OCI-LY1 (cell line): ENCODE measurements at regions not wholly inside any gene's neighbourhood (a gene's known extent, or its start where the extent isn't known, plus 50 kb on each side); places are given as distances from the start of the nearest gene placed in this dataset.

Experiments
- H2AFZ ChIP-seq: fragments of 200-600 bp; sonication (generic), shearing (Covaris generic); 2 replicates; pipeline ENCODE4 v1.6.0; 2014; ENCODE audit warnings: antibody characterized with exemption, mild to moderate bottlenecking, low read length
- H3F3A ChIP-seq: fragments of 200-600 bp; sonication (generic), shearing (Covaris generic); 2 replicates; pipeline ENCODE4 v1.6.0; 2014; ENCODE audit warnings: mild to moderate bottlenecking, antibody characterized with exemption, low read length, moderate library complexity; ENCODE audit not compliant: insufficient read depth
- H3K27ac ChIP-seq: fragments of 200-600 bp; sonication (generic); 2 replicates; pipeline ENCODE4 v1.5.1; 2014; ENCODE audit warnings: low read length, mixed run types, mild to moderate bottlenecking, low read depth; ENCODE audit not compliant: poor library complexity, severe bottlenecking
- H3K27me3 ChIP-seq: fragments of 200-600 bp; sonication (generic); 2 replicates; pipeline ENCODE4 v1.6.0; 2014; ENCODE audit warnings: antibody characterized with exemption, mild to moderate bottlenecking, low read length, moderate library complexity; ENCODE audit not compliant: insufficient read depth
- H3K36me3 ChIP-seq: fragments of 200-600 bp; sonication (generic); 2 replicates; pipeline ENCODE4 v1.6.1; 2014; ENCODE audit warnings: mild to moderate bottlenecking, antibody characterized with exemption, low read length, moderate library complexity, mixed read lengths; ENCODE audit not compliant: insufficient read depth
- H3K4me1 ChIP-seq: fragments of 200-600 bp; sonication (generic); 2 replicates; pipeline ENCODE4 v1.5.1; 2014; ENCODE audit warnings: mild to moderate bottlenecking, low read length, moderate library complexity; ENCODE audit not compliant: insufficient read depth, severe bottlenecking
- H3K4me2 ChIP-seq: fragments of 200-600 bp; sonication (generic), shearing (Covaris generic); 2 replicates; pipeline ENCODE4 v1.6.1; 2014; ENCODE audit warnings: low read length
- H3K4me3 ChIP-seq: fragments of 200-600 bp; sonication (generic); 2 replicates; pipeline ENCODE4 v1.5.1; 2014; ENCODE audit warnings: low read length, low read depth, mild to moderate bottlenecking, mixed read lengths; ENCODE audit not compliant: poor library complexity, severe bottlenecking
- H3K79me2 ChIP-seq: fragments of 200-600 bp; shearing (Covaris generic); 2 replicates; pipeline ENCODE4 v1.6.1; 2016; ENCODE audit warnings: mixed run types, low read length, mixed read lengths; ENCODE audit not compliant: insufficient read depth
- H3K9ac ChIP-seq: fragments of 200-600 bp; sonication (generic), shearing (Covaris generic); 2 replicates; pipeline ENCODE4 v1.6.1; 2014; ENCODE audit warnings: mild to moderate bottlenecking, low read length, mixed read lengths
- H3K9me2 ChIP-seq: fragments of 200-600 bp; sonication (generic), shearing (Covaris generic); 2 replicates; pipeline ENCODE4 v1.6.1; 2014; ENCODE audit warnings: low read depth, mild to moderate bottlenecking, low read length, mixed read lengths
- H3K9me3 ChIP-seq: fragments of 200-600 bp; shearing (Covaris generic); 2 replicates; pipeline ENCODE4 v1.6.1; 2014; ENCODE audit warnings: low read length, mixed read lengths
- H4K20me1 ChIP-seq: fragments of 200-600 bp; sonication (generic), shearing (Covaris generic); 2 replicates; pipeline ENCODE4 v1.6.0; 2016; ENCODE audit warnings: mild to moderate bottlenecking, low read length; ENCODE audit not compliant: insufficient read depth
- EZH2 ChIP-seq: fragments of 200-600 bp; sonication (generic), shearing (Covaris generic); IDR thresholded peaks from 2 replicates; pipeline ENCODE4 v1.8.0; 2017; ENCODE audit warnings: borderline replicate concordance, mixed run types, mild to moderate bottlenecking, antibody characterized with exemption, low read length, moderate library complexity, mixed read lengths
- TF ChIP-seq, protein P1 (sequence below): fragments of 200-600 bp; sonication (generic), shearing (Covaris generic); IDR thresholded peaks from 2 replicates; pipeline ENCODE4 v1.5.1; 2017; ENCODE audit warnings: mild to moderate bottlenecking, antibody characterized with exemption, low read length, moderate library complexity, mixed read lengths

DNA sequence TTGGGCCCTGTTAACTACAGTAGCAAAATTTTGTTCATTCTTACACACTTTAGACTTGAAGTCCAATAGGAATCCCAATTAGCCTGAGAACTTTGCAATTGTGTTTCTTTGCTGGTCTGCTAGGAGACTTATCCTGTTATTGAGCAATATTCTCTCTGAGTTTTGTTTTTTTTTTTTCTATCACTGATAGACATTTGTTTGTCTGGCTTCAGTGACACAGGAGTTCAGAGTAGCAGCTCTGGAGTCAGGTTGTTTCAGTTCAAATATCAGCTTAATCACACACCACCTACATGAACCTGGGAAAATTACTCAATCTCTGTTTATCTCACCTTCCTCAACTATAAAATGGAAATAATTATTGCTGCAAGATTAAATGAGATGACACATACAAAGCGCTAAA lies 360.2 kb upstream of the POU3F3 start:
- H3K79me2 ChIP-seq, result no peaks in the 10 kb centered on the region
- no peak overlapping the region for H3K4me2 ChIP-seq
- H3K4me3 ChIP-seq, result no peak overlapping the region
- no peaks in the 10 kb centered on the region for H3F3A ChIP-seq
- no peaks in the 10 kb centered on the region for H3K9me3 ChIP-seq
- no peaks in the 10 kb centered on the region for H3K27me3 ChIP-seq
- H3K9ac ChIP-seq, result no peak overlapping the region
- H4K20me1 ChIP-seq, result no peaks in the 10 kb centered on the region
- no peak overlapping the region for H2AFZ ChIP-seq
- no peaks in the 10 kb centered on the region for H3K36me3 ChIP-seq
- H3K27ac ChIP-seq, result no peak overlapping the region
- H3K9me2 ChIP-seq, result no peaks in the 10 kb centered on the region
- TF ChIP-seq, protein P1, sequence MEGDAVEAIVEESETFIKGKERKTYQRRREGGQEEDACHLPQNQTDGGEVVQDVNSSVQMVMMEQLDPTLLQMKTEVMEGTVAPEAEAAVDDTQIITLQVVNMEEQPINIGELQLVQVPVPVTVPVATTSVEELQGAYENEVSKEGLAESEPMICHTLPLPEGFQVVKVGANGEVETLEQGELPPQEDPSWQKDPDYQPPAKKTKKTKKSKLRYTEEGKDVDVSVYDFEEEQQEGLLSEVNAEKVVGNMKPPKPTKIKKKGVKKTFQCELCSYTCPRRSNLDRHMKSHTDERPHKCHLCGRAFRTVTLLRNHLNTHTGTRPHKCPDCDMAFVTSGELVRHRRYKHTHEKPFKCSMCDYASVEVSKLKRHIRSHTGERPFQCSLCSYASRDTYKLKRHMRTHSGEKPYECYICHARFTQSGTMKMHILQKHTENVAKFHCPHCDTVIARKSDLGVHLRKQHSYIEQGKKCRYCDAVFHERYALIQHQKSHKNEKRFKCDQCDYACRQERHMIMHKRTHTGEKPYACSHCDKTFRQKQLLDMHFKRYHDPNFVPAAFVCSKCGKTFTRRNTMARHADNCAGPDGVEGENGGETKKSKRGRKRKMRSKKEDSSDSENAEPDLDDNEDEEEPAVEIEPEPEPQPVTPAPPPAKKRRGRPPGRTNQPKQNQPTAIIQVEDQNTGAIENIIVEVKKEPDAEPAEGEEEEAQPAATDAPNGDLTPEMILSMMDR, result no peak
- TF ChIP-seq EZH2, result no peak
- H3K4me1 ChIP-seq, result no peaks in the 10 kb centered on the region

DNA sequence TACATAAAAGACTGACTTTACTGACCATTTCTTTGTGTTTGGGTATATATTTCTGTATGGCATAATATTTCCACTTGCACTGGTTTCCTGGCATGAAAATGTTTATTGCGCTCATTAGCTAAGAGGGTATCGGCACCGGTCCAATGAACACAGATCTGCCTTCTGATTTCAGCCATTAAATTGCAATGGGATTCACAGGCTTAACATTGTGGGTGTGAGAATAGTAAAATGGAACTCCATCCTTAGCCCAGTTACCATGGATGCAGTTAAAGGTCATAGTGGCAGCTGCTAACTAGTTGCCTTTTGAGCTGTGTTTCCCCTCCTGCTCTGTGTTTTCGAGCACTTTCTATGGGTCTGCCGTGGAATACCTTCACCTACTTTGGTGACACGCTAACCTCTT lies 352.6 kb upstream of the POU3F3 start:
- Histone ChIP-seq H3K9me2 (no peaks in the 10 kb centered on the region), H3K79me2 (no peaks in the 10 kb centered on the region), H3K9me3 (no peaks in the 10 kb centered on the region), H3K9ac (no peak overlapping the region), H3K4me2 (no peak overlapping the region), H3K4me3 (no peak overlapping the region), H4K20me1 (no peaks in the 10 kb centered on the region), H3K27me3 (no peaks in the 10 kb centered on the region; the same call in 1 of the 2 replicates), H3K4me1 (no peaks in the 10 kb centered on the region), H2AFZ (no peak overlapping the region), H3K27ac (no peak overlapping the region), H3F3A (no peaks in the 10 kb centered on the region), H3K36me3 (no peaks in the 10 kb centered on the region)
- no peak for TF ChIP-seq EZH2
- TF ChIP-seq, protein P1, result no peak

DNA sequence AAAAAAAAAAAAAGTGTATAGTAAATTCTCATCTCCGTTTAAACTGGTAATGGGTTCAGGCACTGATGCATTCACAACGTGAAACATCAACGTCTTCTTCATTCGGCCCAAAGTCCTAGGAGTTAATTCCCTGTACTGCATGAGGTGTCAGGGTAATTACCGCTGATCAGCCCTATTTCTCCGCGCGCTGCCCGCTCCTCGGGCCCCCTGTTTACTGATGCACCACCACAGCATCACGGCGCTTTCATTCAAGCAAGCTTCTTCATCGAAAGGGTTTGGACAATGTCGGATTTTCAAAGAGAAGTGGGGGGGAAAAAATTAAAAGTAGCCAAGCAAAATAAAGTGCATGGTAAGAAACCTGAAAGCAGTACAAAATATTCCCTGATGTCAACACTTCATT lies 352.0 kb upstream of the POU3F3 start:
- Histone ChIP-seq H3K4me2 (no peak overlapping the region), H3K79me2 (no peaks in the 10 kb centered on the region), H3K4me3 (no peak overlapping the region), H3F3A (no peaks in the 10 kb centered on the region), H3K27ac (no peak overlapping the region), H3K9me2 (no peaks in the 10 kb centered on the region), H3K9me3 (no peaks in the 10 kb centered on the region), H3K4me1 (no peaks in the 10 kb centered on the region), H2AFZ (no peak overlapping the region), H3K27me3 (no peaks in the 10 kb centered on the region; the same call in 1 of the 2 replicates), H4K20me1 (no peaks in the 10 kb centered on the region), H3K36me3 (no peaks in the 10 kb centered on the region), H3K9ac (no peak overlapping the region)
- no peak for TF ChIP-seq EZH2
- TF ChIP-seq, protein P1, result no peak
